Psoas muscle (tissue), 7 donors: ENCODE measurements at regions not wholly inside any gene's neighbourhood (a gene's known extent, or its start where the extent isn't known, plus 50 kb on each side); places are given as distances from the start of the nearest gene placed in this dataset.

Source experiments
- ATAC-seq, 4 donors: fragments of 200-7000 bp; cut with Tn5 transposase; one replicate each; pipeline ENCODE4 v1.9.1; 2020; ENCODE audit warnings: moderate library complexity in 3 of 4, mild to moderate bottlenecking in 2 of 4
- DNase-seq, 2 donors: peaks; one replicate each; pipeline ENCODE4 v3.0.0-alpha.2; 2020
- H3K27ac ChIP-seq: fragments of 200-600 bp; one replicate; pipeline ENCODE4 v1.8.0; 2022
- H3K27me3 ChIP-seq, 3 donors: fragments of 200-600 bp in 1 of 3; one replicate each; pipeline versions ENCODE4 v1.6.1 to v1.8.0; 2013 to 2022; ENCODE audit warnings: low read length in 2 of 3, mild to moderate bottlenecking in 2 of 3, moderate library complexity in 1 of 3; ENCODE audit not compliant: insufficient read depth in 3 of 3
- H3K36me3 ChIP-seq, 2 donors: fragments of 200-600 bp in 1 of 2; one replicate each; pipeline versions ENCODE4 v1.6.1 to v1.8.0; 2013 to 2022; ENCODE audit warnings: low read depth in 1 of 2, mild to moderate bottlenecking in 1 of 2, moderate library complexity in 1 of 2; ENCODE audit not compliant: insufficient read depth in 1 of 2
- H3K4me1 ChIP-seq: fragments of 200-600 bp; one replicate; pipeline ENCODE4 v1.8.0; 2022
- H3K4me3 ChIP-seq: fragments of 200-600 bp; one replicate; pipeline ENCODE4 v1.8.0; 2022; ENCODE audit warnings: mild to moderate bottlenecking
- H3K9me3 ChIP-seq: fragments of 200-600 bp; one replicate; pipeline ENCODE4 v1.8.0; 2022
- CTCF ChIP-seq: fragments of 200-600 bp; IDR thresholded peaks from one replicate; pipeline ENCODE4 v1.8.0; 2022; ENCODE audit warnings: antibody characterized with exemption
- WGBS, 3 donors: extraction: QIAGEN DNeasy Blood & Tissue Kit; methylation state at CpG; one replicate each; pipeline versions ENCODE4 v1.1.6 to v1.1.7; 2013; 5-methylcytosine and 5-hydroxymethylcytosine counted together
- intact Hi-C, 2 donors: fragments of 100-400 bp; cut with DNase I; formaldehyde crosslinking; loops; one replicate each; pipeline versions ENCODE4 v1.11.0 to v1.14.2; 2022
- donor health status: healthy with polysubstance abuse.
- donor health status: DM: no; HTN: no; CAD: no; lungs with moderate emphysema.
- donor health status: Bipolar disorder and iron deficiency.
- donor health status: healthy.
- donor health status: DM: yes; HTN: yes; CAD: no.
- donor health status: DM: no; HTN: no; CAD: no.
- donor health status: DM: yes; HTN: yes; CAD: no.

GRCh38 chr11:45347348-45348082 lies 61.4 kb upstream of the SYT13 start:
- no peak for ATAC-seq
- no peak for TF ChIP-seq CTCF
- Histone ChIP-seq H3K4me1 (no peaks in the 10 kb centered on the region), H3K4me3 (no peak overlapping the region), H3K27me3 (peaks cover 0 to 18% (median 0%) of the 10 kb centered on the region in 3 donors), H3K36me3 (no peaks in the 10 kb centered on the region), H3K27ac (no peak overlapping the region), H3K9me3 (no peaks in the 10 kb centered on the region)
- 56 to 63% (median 60%) methylated on average over 12 of the region's 12 CpGs for WGBS, 3 donors
- intact Hi-C loops = no loop called here
- no peak for DNase-seq

GRCh38 chr11:45345491-45345890 lies 59.4 kb upstream of the SYT13 start:
- no peaks in the 10 kb centered on the region for H3K9me3 ChIP-seq
- no peaks in the 10 kb centered on the region for H3K36me3 ChIP-seq
- DNase-seq = no peak
- WGBS, 3 donors = 87 to 97% (median 96%) methylated on average over 2 of the region's 2 CpGs
- TF ChIP-seq CTCF = no peak
- ATAC-seq = no peak
- intact Hi-C loops = no loop called here
- H3K4me3 ChIP-seq = no peak overlapping the region
- H3K27me3 ChIP-seq = peaks cover 0 to 11% (median 0%) of the 10 kb centered on the region in 3 donors
- H3K27ac ChIP-seq = no peak overlapping the region
- H3K4me1 ChIP-seq = no peaks in the 10 kb centered on the region

- Histone ChIP-seq H3K4me3 (no peak overlapping the region), H3K9me3 (no peaks in the 10 kb centered on the region), H3K27me3 (peaks cover 0 to 11% (median 0%) of the 10 kb centered on the region in 3 donors), H3K36me3 (no peaks in the 10 kb centered on the region), H3K4me1 (no peaks in the 10 kb centered on the region), H3K27ac (no peak overlapping the region)
- intact Hi-C loops = no loop called here
- no peak for ATAC-seq
- 51 to 64% (median 58%) methylated on average over 2 of the region's 2 CpGs for WGBS, 3 donors
- no peak for TF ChIP-seq CTCF
- DNase-seq = no peak
These were observed 57.9 kb upstream of the SYT13 start for GRCh38 chr11:45344028-45344427.

GRCh38 chr11:45343444-45343843 lies 57.3 kb upstream of the SYT13 start:
- TF ChIP-seq CTCF = no peak

GRCh38 chr11:45341372-45341771 lies 55.2 kb upstream of the SYT13 start:
- 90 to 96% (median 95%) methylated on average over 7 of the region's 7 CpGs for WGBS, 3 donors
- Histone ChIP-seq H3K4me3 (no peak overlapping the region), H3K9me3 (no peaks in the 10 kb centered on the region), H3K4me1 (no peaks in the 10 kb centered on the region), H3K27ac (no peak overlapping the region), H3K36me3 (no peaks in the 10 kb centered on the region), H3K27me3 (peaks cover 0 to 11% (median 0%) of the 10 kb centered on the region in 3 donors)
- DNase-seq (no peak), ATAC-seq (no peak)
- TF ChIP-seq CTCF = no peak
- intact Hi-C loops = loop anchor here in 1 of 2 donors (2.0 kb wide), 1 partner anchor 431 kb away; no protein-coding TSS in a partner anchor

More at GRCh38 chr11:45343444-45343843, 57.3 kb upstream of the SYT13 start:
- H3K4me1 ChIP-seq = no peaks in the 10 kb centered on the region
- no peak for ATAC-seq
- no peak overlapping the region for H3K27ac ChIP-seq
- H3K4me3 ChIP-seq = no peak overlapping the region
- no peaks in the 10 kb centered on the region for H3K36me3 ChIP-seq
- no peaks in the 10 kb centered on the region for H3K9me3 ChIP-seq
- intact Hi-C loops = no loop called here
- H3K27me3 ChIP-seq = peaks cover 0 to 11% (median 0%) of the 10 kb centered on the region in 3 donors
- DNase-seq = no peak
